CD14-positive monocyte (primary cell): ENCODE measurements at regions not wholly inside any gene's neighbourhood (a gene's known extent, or its start where the extent isn't known, plus 50 kb on each side); places are given as distances from the start of the nearest gene placed in this dataset.

ENCODE experiments used
- DNase-seq, 3 donors: peaks; one replicate each; pipeline ENCODE4 v3.0.0-alpha.2; 2011 to 2022
- H2AFZ ChIP-seq: 2 replicates; pipeline ENCODE4 v1.6.0; 2012; ENCODE audit warnings: mild to moderate bottlenecking, low read depth, low read length, inconsistent platforms; ENCODE audit not compliant: insufficient read depth, poor library complexity, severe bottlenecking
- H3K27ac ChIP-seq, 2 donors: 1 replicate in 1 of 2; 2 replicates in 1 of 2; pipeline ENCODE4 v1.5.1; 2012 to 2013; ENCODE audit warnings: low read length in 2 of 2, control low read depth in 1 of 2, inconsistent platforms in 1 of 2, low read depth in 1 of 2, mild to moderate bottlenecking in 1 of 2
- H3K27me3 ChIP-seq, 2 donors: one replicate each; pipeline versions ENCODE4 v1.6.0 to v1.6.1; 2011 to 2013; ENCODE audit warnings: low read length in 2 of 2; ENCODE audit not compliant: control insufficient read depth in 2 of 2, insufficient read depth in 2 of 2
- H3K36me3 ChIP-seq, 2 donors: replicated peaks in 1 of 2; 1 replicate in 1 of 2; 2 replicates in 1 of 2; pipeline versions ENCODE4 v1.5.1 to v1.6.1; 2012 to 2013; ENCODE audit warnings: low read length in 2 of 2, control low read depth in 1 of 2, inconsistent platforms in 1 of 2, mild to moderate bottlenecking in 1 of 2; ENCODE audit not compliant: insufficient read depth in 2 of 2, control insufficient read depth in 1 of 2
- H3K4me1 ChIP-seq, 2 donors: 1 replicate in 1 of 2; 2 replicates in 1 of 2; pipeline versions ENCODE4 v1.5.1 to v1.6.1; 2012 to 2013; ENCODE audit warnings: low read length in 2 of 2, control low read depth in 1 of 2, inconsistent platforms in 1 of 2, mild to moderate bottlenecking in 1 of 2, moderate library complexity in 1 of 2; ENCODE audit not compliant: insufficient read depth in 2 of 2, control insufficient read depth in 1 of 2
- H3K4me2 ChIP-seq: replicated peaks from 2 replicates; pipeline ENCODE3; 2012; ENCODE audit warnings: low read length, moderate library complexity, mild to moderate bottlenecking; ENCODE audit not compliant: poor library complexity, severe bottlenecking; ENCODE audit errors: extremely low read depth
- H3K4me3 ChIP-seq, 3 experiments: fragments of 200-600 bp in 1 of 3; sonication (generic) in 1 of 3; replicated peaks in 1 of 3; 1 replicate in 2 of 3; 2 replicates in 1 of 3; pipeline ENCODE4 v1.5.1; 2011 to 2013; ENCODE audit warnings: low read length in 3 of 3, mild to moderate bottlenecking in 3 of 3, control low read depth in 2 of 3, low read depth in 2 of 3, inconsistent platforms in 1 of 3, moderate library complexity in 1 of 3
- H3K79me2 ChIP-seq: 2 replicates; pipeline ENCODE4 v1.6.0; 2012; ENCODE audit warnings: mild to moderate bottlenecking, control low read depth, inconsistent platforms, low read length, moderate library complexity; ENCODE audit not compliant: insufficient read depth
- H3K9ac ChIP-seq: 2 replicates; pipeline ENCODE4 v1.6.0; 2017; ENCODE audit warnings: low read length, mild to moderate bottlenecking; ENCODE audit not compliant: insufficient read depth, poor library complexity, severe bottlenecking
- H3K9me3 ChIP-seq, 2 donors: replicated peaks in 1 of 2; 1 replicate in 1 of 2; 2 replicates in 1 of 2; pipeline versions ENCODE4 v1.5.1 to v1.6.1; 2012 to 2013; ENCODE audit warnings: low read length in 2 of 2, control low read depth in 1 of 2; ENCODE audit not compliant: control insufficient read depth in 1 of 2, insufficient read depth in 1 of 2
- H4K20me1 ChIP-seq: 2 replicates; pipeline ENCODE4 v1.6.0; 2012; ENCODE audit warnings: mild to moderate bottlenecking, low read length, control low read depth, moderate library complexity; ENCODE audit not compliant: insufficient read depth
- H3K27ac Mint-ChIP-seq, 7 donors: one replicate each; pipeline ENCODE4 v1.8.0; 2020; ENCODE audit warnings: mild to moderate bottlenecking in 7 of 7, mixed read lengths in 7 of 7, moderate library complexity in 6 of 7, inconsistent platforms in 2 of 7
- H3K27me3 Mint-ChIP-seq, 3 donors: one replicate each; pipeline ENCODE4 v1.8.0; 2021 to 2022; ENCODE audit warnings: low read depth in 3 of 3, mild to moderate bottlenecking in 3 of 3, mixed read lengths in 3 of 3, moderate library complexity in 3 of 3, inconsistent platforms in 1 of 3
- H3K36me3 Mint-ChIP-seq, 2 donors: one replicate each; pipeline ENCODE4 v1.8.0; 2020; ENCODE audit warnings: mixed read lengths in 2 of 2, inconsistent platforms in 1 of 2, mild to moderate bottlenecking in 1 of 2
- H3K4me1 Mint-ChIP-seq: one replicate; pipeline ENCODE4 v1.8.0; 2020; ENCODE audit warnings: mild to moderate bottlenecking, mixed read lengths
- H3K4me3 Mint-ChIP-seq, 2 donors: one replicate each; pipeline ENCODE4 v1.8.0; 2020; ENCODE audit warnings: mild to moderate bottlenecking in 2 of 2, mixed read lengths in 2 of 2, moderate library complexity in 1 of 2
- H3K9me3 Mint-ChIP-seq, 7 donors: one replicate each; pipeline ENCODE4 v1.8.0; 2020 to 2022; ENCODE audit warnings: mixed read lengths in 7 of 7, mild to moderate bottlenecking in 6 of 7, moderate library complexity in 6 of 7, inconsistent platforms in 2 of 7
- CTCF ChIP-seq: fragments of 200-600 bp; IDR thresholded peaks from one replicate; pipeline ENCODE4 v1.8.0; 2022; ENCODE audit warnings: antibody characterized with exemption, mild to moderate bottlenecking
- WGBS: methylation state at CpG from one replicate; pipeline ENCODE4 v1.1.5; 2013; ENCODE audit warnings: missing lambda C conversion rate; ENCODE audit not compliant: insufficient coverage; 5-methylcytosine and 5-hydroxymethylcytosine counted together
- intact Hi-C, 2 donors: fragments of 100-400 bp; cut with micrococcal nuclease; formaldehyde crosslinking; loops; one replicate each; pipeline versions ENCODE4 v1.15.0 to v1.15.1; 2023

DNA sequence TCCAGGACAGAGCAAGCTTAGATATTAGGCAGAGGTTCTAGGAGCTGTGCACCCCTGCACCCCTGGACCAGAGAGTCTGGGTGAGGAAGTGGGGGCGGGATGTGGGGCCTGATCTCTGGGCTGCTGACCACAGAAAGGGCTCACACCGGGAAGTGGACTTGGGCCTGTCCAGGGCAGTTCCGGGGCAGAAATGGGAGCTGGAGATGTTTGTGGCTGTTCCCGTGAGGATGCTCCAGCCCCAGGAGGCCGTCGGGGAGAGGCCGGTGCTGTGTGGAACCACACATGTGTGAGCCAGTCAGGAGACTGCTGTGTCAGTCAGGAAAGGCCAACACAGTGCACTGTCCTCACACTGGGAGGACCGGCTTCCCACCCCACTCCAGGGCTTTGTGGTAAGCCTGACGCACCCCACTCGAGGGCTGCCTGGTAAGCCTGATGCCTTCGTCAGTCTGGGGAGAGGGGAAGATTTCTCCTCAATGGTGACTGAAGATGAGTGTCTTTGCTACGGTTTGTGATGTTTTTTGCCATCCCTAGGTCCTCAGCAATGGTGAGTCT lies 741.0 kb downstream of the BRD1 start:
- no peak for DNase-seq
- no peaks in the 10 kb centered on the region for H3K36me3 Mint-ChIP-seq
- Histone ChIP-seq H3K4me2 (no peak overlapping the region), H4K20me1 (no peaks in the 10 kb centered on the region), H3K4me3 (no peak overlapping the region), H3K9me3 (no peaks in the 10 kb centered on the region), H3K9ac (no peak overlapping the region), H3K79me2 (no peaks in the 10 kb centered on the region), H3K4me1 (no peaks in the 10 kb centered on the region), H3K36me3 (no peaks in the 10 kb centered on the region), H3K27ac (no peak overlapping the region), H3K27me3 (no peaks in the 10 kb centered on the region), H2AFZ (no peak overlapping the region)
- peak overlapping the region in 1 of 7 donors; percentile 38 for H3K27ac Mint-ChIP-seq
- TF ChIP-seq CTCF = no peak
- intact Hi-C loops = no loop called here
- peaks cover 2% of the 10 kb centered on the region for H3K4me1 Mint-ChIP-seq
- H3K4me3 Mint-ChIP-seq = no peak overlapping the region
- H3K9me3 Mint-ChIP-seq = peaks cover 0 to 1% (median 0%) of the 10 kb centered on the region in 7 donors
- WGBS = 89% methylated on average over 5 of the region's 12 CpGs
- H3K27me3 Mint-ChIP-seq = peaks cover 0 to 13% (median 7%) of the 10 kb centered on the region in 3 donors

DNA sequence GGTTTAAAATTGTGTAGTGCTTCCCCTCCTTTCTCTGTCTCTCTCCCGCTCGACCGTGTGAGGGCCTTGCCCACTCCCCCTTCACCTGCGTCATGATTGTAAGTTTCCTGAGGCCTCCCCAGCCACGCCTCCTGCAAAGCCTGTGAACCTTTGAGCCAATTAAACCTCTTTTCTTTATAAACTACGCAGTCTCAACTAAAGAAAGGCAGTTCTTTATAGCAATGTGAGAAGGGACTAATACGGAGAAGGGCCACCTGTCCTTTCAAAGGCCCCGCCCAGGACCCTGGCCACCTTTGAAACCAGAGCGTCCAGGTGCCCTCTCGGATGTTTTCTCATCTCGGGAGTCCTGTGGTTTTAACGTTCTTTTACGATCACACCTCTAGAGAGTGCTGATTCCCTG lies 741.5 kb downstream of the BRD1 start:
- no peaks in the 10 kb centered on the region for H3K79me2 ChIP-seq
- H3K27me3 ChIP-seq = no peaks in the 10 kb centered on the region
- no peak overlapping the region for H3K4me2 ChIP-seq
- Mint-ChIP-seq H3K36me3 (no peaks in the 10 kb centered on the region), H3K27me3 (peaks cover under 1 to 11% (median 7%) of the 10 kb centered on the region in 3 donors), H3K4me1 (no peaks in the 10 kb centered on the region), H3K27ac (no peak overlapping the region), H3K4me3 (no peak overlapping the region), H3K9me3 (peaks cover 0 to 1% (median 0%) of the 10 kb centered on the region in 7 donors)
- H3K9me3 ChIP-seq = no peaks in the 10 kb centered on the region
- no peak for TF ChIP-seq CTCF
- H3K36me3 ChIP-seq = no peaks in the 10 kb centered on the region
- H3K9ac ChIP-seq = no peak overlapping the region
- H3K4me3 ChIP-seq = no peak overlapping the region
- no peaks in the 10 kb centered on the region for H3K4me1 ChIP-seq
- H4K20me1 ChIP-seq = no peaks in the 10 kb centered on the region
- WGBS = 62% methylated on average over 5 of the region's 13 CpGs
- intact Hi-C loops = no loop called here
- no peak overlapping the region for H2AFZ ChIP-seq
- H3K27ac ChIP-seq = no peak overlapping the region
- no peak for DNase-seq
